GM21619 (cell line): ENCODE measurements at regions not wholly inside any gene's neighbourhood (a gene's known extent, or its start where the extent isn't known, plus 50 kb on each side); places are given as distances from the start of the nearest gene placed in this dataset.

Experiments used
- ATAC-seq: cut with Tn5 transposase; IDR thresholded peaks from one replicate; pipeline ENCODE4 v1.9.1; 2021; ENCODE audit not compliant: unreplicated experiment

- no peak for ATAC-seq
These were observed 167.8 kb downstream of the RAB28 start for GRCh38 chr4:13316354-13316753.

- ATAC-seq: no peak
These were observed 170.3 kb downstream of the RAB28 start for GRCh38 chr4:13313856-13314255.

- no peak for ATAC-seq
These were observed 171.9 kb downstream of the RAB28 start for GRCh38 chr4:13312264-13312663.

DNA sequence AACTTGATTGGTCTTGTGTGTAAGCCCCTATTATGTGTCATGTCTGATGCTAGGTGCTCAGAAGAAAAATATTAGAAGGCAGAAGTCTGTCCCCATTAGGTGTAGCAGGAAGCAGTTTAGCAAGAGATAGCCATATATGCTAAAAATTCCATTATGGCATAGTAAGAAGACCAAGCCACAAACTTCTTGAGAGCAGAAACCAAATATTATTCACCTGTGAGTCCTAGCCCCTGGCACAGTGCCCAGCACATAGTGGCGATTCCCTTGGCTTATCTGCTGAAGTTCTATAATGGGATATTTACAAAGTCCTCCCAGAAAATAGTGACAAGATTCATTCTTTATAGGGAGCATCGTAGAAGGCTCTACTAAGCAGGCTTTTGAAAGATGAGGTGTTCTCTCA lies 174.4 kb downstream of the RAB28 start:
- ATAC-seq: no peak

- ATAC-seq: no peak
These were observed 177.8 kb downstream of the RAB28 start for GRCh38 chr4:13306356-13306755.

DNA sequence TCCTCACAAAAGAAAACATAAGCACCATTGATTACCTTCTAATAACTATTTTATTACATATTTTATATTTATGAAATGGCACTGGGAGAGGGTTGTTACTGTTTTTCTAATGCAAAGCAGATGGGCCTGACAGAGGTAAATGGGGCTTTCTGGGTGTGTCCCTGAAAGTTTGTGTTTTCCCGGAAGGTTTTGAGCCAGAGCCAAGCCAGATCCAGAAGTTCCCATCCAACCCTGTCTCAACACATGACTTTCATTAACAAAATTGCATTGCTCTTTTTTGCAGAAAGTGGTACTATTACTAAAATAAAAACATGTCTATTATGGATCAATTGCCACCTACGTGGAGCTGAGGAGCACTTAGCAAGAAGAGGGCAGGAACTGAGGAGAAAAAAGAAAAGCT lies 181.3 kb downstream of the RAB28 start:
- no peak for ATAC-seq

DNA sequence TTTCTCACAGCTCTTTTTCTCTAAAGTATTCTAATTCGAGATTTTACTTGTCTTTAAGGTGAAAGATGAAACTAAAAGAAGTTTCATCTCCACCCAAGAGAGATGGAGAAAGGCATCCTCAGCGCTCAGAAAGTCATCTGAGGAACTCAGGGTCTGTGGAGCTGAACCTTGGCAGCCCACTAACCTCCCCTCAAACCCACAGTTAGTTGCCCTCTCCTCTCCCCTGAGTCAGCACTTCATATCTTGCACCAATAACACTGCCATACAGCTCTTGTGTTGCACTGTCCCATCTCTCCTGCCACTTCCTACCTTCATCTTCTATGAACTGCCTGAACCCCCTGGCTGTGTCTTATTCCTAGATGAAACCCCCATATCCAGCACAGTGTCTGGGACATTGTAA lies 184.8 kb downstream of the RAB28 start:
- ATAC-seq: no peak

- no peak for ATAC-seq
These were observed 185.5 kb downstream of the RAB28 start for GRCh38 chr4:13298655-13299054.

DNA sequence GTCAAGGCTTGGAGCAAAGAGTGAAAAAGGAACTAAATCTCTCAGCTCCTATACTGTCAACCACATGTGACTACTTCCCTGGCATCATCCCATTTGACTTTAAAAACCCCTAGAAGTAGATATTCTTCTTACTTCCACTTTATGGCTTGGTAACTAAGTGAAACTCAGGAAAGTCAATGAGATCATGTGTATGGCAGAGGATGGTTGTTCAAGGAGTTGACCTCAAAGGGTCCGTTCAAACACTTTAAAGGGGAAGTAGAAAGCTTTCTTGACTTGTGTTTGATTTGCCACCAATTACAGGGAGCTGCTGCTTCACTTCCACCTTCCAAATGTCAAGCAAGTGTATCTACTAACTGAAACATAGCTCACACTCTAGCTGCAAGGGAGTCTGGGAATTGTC lies 187.2 kb downstream of the RAB28 start:
- ATAC-seq: no peak

DNA sequence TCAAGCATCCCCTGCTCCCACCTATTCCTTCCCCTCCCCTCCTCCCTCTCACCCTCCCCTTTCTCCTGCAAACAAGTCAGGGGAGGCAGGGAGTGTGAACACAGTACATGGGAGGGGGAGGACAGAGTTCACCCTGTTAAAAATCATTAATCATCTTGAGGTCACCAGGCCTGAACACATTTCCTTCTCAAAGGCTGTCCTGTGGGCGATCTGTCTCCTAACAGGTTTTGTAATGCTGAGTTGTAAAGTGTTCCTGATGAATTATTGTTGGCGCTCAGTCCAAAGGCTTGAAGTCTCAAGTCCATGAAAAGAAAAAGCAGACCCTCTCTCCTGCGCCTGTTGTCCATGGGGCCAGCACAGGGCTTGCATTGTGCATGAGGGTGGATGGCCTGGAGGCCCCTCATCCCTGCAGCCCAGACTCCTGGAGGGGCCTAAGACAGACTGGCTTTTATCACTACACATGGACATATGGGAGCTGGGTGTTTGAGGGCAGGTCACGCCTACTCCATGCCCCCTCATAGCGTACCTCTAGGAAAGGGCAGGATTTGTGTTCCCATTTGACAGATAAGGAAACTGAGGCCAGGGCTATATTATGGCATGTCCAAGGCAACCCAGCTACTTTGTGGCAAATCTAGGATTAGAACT lies 189.1 kb downstream of the RAB28 start:
- ATAC-seq: no peak

DNA sequence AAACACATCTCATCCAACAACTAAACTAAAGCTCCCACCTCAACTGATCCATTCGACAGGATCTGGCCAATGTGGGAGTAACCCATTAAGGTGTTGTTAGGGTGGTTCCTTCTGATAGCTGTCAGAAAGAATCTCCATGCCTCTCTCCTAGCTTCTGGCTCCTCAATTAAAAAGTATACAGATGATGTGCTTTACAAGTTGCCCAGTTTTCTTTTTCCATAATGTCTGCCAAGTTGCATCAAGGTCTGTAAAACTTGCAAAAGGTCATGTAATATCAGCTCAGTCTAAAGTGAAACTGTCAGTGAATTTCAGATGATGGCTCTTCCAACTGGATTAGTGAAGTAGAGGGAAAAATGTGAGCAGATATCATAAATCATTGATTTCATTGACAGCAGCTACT lies 191.8 kb downstream of the RAB28 start:
- ATAC-seq: no peak

DNA sequence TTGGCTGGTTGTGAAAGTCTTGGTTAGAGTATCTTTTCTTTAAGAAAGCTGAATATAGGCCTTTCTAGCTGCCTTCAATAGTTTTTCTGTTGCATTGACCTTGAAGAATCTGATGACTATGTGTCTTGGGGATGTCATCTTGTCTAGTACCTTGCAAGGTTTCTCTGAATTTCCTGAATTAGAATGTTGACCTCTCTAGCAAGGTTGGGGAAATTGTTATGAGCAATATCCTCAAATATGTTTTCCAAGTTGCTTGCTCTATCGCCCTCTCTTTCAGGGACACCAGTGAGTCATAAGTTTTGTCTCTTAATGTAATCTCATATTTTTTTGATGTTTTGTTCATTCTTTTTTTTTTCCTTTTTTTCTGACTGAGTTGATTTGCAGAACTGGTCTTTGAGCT lies 194.7 kb downstream of the RAB28 start:
- no peak for ATAC-seq

- ATAC-seq: no peak
These were observed 198.8 kb downstream of the RAB28 start for GRCh38 chr4:13285336-13285735.

DNA sequence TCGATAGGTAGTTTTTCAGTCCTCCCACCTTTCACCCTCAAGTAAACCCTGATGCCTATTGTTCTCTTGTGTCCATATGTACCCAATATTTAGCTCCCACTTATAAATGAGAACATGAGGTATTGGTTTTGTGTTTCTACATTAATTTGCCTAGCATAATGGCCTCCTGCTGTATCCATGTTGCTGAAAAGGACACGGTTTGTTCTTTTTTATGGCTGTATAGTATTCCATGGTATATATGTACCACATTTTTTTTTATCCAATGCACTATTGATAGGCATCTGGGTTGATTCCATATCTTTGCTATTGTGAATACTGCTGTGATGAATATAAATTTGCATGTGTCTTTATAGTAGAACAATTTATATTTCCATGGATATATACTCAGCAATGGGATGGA lies 199.2 kb downstream of the RAB28 start:
- no peak for ATAC-seq

DNA sequence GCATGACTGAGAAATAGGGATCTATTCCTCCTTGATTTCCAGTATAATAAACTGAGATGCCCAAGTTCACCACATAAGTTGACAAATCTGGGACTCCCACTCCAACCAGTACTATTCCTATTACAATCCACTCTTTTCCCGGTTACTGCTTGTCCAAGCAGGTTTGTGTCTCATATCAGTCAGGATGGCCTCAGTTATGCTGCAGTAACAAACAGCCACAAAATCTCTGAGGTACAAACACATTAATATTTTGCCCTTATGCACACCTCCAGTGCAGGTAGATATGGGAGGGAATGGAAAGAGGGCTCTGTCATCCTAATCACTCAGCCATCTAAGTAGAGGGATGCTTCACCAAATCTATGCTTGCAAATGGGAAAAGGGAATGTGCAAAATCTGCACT lies 207.8 kb downstream of the RAB28 start:
- ATAC-seq: no peak

DNA sequence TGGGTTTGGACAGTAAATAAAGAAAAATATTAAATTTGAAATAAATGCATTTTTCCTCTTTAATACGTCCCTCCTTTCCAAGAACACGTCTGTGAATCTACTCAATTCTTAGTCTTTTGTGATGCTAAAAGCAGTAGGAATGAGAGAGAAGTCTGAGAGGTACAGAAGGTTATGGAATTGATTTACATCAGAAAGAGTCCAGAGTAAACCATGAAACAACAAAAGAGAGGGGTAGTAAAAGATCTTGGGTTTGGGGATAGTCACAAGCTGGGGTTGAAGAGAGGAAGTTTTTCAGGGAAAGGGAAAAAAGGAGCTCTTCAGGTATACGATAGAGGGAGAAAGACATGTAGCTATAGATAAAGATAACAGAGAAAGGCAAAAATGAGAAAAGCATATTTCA lies 215.4 kb downstream of the RAB28 start:
- no peak for ATAC-seq

DNA sequence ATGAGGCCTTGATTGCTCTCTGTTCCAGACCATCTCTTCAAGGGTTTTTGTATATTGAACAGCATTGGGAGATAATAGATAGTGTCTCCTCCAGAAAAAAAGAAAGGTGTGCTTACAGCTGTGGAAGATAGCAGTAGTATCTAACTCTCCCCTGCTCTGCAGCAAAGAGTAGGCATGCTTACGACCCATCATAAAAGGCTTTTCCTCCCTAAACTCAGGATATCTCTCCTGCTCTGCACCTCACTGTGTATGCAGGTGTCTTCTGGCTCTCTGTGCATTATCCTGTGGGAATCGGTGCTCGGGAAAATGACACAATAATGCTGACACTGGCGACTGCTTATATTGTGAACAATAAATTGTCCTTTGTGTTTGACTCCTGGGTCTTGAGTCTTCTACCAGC lies 216.0 kb downstream of the RAB28 start:
- no peak for ATAC-seq

DNA sequence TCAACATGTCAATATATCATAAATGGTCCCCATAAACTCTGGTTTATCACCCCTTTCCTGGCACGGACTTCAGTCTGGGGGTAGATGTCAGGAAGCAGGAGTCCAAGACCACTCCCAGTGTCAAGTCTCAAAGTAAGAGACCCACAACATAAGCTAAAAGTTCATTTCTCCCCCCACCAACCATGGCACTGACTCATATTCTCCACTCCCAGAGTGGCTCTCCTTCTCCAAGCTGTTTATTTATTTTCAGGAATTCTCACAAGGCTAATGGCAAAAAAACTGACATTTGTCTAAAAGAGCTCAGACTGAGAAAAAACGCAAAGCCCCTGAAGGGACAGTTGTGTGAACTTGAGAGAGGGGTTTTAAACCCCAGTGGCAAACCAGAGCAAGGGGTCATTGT lies 217.0 kb downstream of the RAB28 start:
- ATAC-seq: no peak

DNA sequence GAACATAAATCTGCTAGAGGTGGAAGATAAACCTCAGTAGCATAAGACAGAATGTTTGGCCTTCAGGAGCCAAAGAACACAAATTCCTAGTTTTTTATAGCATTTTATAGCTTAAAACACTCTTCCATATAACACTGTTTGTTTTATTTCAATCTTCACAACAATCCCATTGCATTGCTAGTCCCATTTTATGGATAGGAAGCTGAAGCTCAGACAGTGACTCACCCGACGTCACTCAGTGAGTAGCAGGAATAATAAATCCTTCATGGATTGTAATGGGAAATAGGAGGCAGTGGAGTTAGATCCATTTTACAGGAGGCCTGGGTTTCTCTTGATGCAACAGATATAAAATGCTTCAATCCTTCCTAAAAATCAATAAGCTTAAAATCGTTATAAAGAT lies 217.5 kb downstream of the RAB28 start:
- no peak for ATAC-seq

- ATAC-seq: no peak
These were observed 220.1 kb downstream of the RAB28 start for GRCh38 chr4:13263967-13264525.

GRCh38 chr4:13262816-13263215 lies 221.3 kb downstream of the RAB28 start:
- ATAC-seq: no peak

DNA sequence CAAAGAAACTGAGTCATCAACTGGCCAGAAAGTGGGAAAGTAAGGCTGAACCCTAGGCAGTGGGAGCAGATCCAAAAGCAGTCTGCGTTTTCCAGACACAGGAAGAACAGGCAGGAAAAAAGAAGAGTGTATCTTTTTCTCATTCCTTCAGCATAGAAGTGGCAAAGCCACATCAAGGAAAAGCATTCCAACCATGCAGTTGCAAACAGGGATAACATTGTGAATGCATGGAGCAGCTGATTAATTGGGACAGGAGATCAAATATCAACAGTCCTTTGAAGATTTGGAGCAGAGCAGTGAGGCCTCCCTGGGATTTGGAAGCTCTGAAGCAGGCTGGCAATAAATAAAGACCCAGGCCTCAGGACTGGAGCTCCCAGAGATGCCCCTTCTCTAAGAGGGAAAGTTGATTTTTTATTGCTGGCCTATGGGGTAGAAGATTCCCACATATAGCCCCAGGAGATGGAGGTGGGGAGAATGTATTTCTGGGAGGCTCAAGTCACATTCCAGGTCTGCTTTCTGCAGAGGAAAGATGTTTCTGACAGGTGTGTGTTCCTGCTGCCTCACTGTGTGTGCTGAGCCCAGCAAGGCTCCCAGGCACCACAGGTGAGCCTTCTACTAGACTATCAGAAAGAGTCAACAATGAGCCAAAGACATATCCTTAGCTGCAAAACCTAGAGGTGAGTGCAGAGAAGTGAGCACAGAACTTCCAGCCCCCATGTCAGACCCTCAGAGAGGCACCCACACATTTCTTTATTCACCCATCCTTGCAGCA lies 222.5 kb downstream of the RAB28 start:
- ATAC-seq: no peak

GRCh38 chr4:13260513-13260912 lies 223.6 kb downstream of the RAB28 start:
- ATAC-seq: no peak
